Heart right ventricle (tissue), 16 donors: ENCODE measurements at regions not wholly inside any gene's neighbourhood (a gene's known extent, or its start where the extent isn't known, plus 50 kb on each side); places are given as distances from the start of the nearest gene placed in this dataset.

Experiments
- ATAC-seq, 8 donors: fragments of 200-7000 bp; cut with Tn5 transposase; one replicate each; pipeline ENCODE4 v1.9.1; 2020; ENCODE audit warnings: mild to moderate bottlenecking in 8 of 8, moderate library complexity in 8 of 8, moderate number of reproducible peaks in 1 of 8
- DNase-seq, 2 donors: peaks; one replicate each; pipeline ENCODE4 v3.0.0-alpha.2; 2020
- H3K27ac ChIP-seq, 10 donors: fragments of 200-600 bp; sonication (generic) in 2 of 10; one replicate each; pipeline versions ENCODE4 v1.5.0 to v1.8.0; 2020 to 2022; ENCODE audit warnings: mild to moderate bottlenecking in 3 of 10
- H3K27me3 ChIP-seq, 7 donors: fragments of 200-600 bp; one replicate each; pipeline ENCODE4 v1.8.0; 2021 to 2022; ENCODE audit warnings: mild to moderate bottlenecking in 2 of 7
- H3K36me3 ChIP-seq, 9 donors: fragments of 200-600 bp; sonication (generic) in 1 of 9; one replicate each; pipeline versions ENCODE4 v1.5.0 to v1.8.0; 2020 to 2022; ENCODE audit warnings: mild to moderate bottlenecking in 2 of 9
- H3K4me1 ChIP-seq, 9 donors: fragments of 200-600 bp; sonication (generic) in 1 of 9; one replicate each; pipeline versions ENCODE4 v1.5.0 to v1.8.0; 2020 to 2022; ENCODE audit warnings: mild to moderate bottlenecking in 4 of 9
- H3K4me3 ChIP-seq, 10 donors: fragments of 200-600 bp; sonication (generic) in 2 of 10; one replicate each; pipeline versions ENCODE4 v1.5.0 to v1.8.0; 2020 to 2022; ENCODE audit warnings: mild to moderate bottlenecking in 7 of 10, moderate library complexity in 2 of 10
- H3K9me3 ChIP-seq, 11 donors: fragments of 200-600 bp in 10 of 11; sonication (generic) in 2 of 11; one replicate each; pipeline versions ENCODE4 v1.5.0 to v1.8.0; 2013 to 2022; ENCODE audit warnings: mild to moderate bottlenecking in 2 of 11, control low read depth in 1 of 11, moderate library complexity in 1 of 11
- CTCF ChIP-seq, 9 donors: fragments of 200-600 bp; sonication (generic) in 2 of 9; IDR thresholded peaks; one replicate each; pipeline versions ENCODE4 v1.5.0 to v1.8.0; 2021 to 2022; ENCODE audit warnings: antibody characterized with exemption in 9 of 9, mild to moderate bottlenecking in 5 of 9, moderate library complexity in 1 of 9
- WGBS, 2 donors: extraction: QIAGEN DNeasy Blood & Tissue Kit; methylation state at CpG; one replicate each; pipeline ENCODE4 v1.1.7; 2013; ENCODE audit warnings: inconsistent platforms in 1 of 2; 5-methylcytosine and 5-hydroxymethylcytosine counted together
- intact Hi-C, 10 donors: fragments of 100-400 bp; cut with DNase I; formaldehyde crosslinking; loops; one replicate each; pipeline versions ENCODE4 v1.11.1 to v1.14.2; 2022
- donor health status: Arrhythmogenic right ventricular cardiomyopathy.
- donor health status: ischemic (EF 13 %, LVEDD 7.1; RV severe dilation, severe dysfunction).
- donor health status: healthy with polysubstance abuse.
- donor health status: DM: no; HTN: yes; CAD: no.
- donor health status: DM: no; HTN: no; CAD: no.
- donor health status: ischemic (EF 25% LVEDD 6.9; RV normal size, moderate dysfunction).
- donor health status: ischemic (EF 25% LVEDD 5.7; RV mildly dilated, moderate dysfunction).
- donor health status: healthy.
- donor health status: DM: yes; HTN: yes; CAD: no.
- donor health status: Ischemic cardiomyopathy.
- donor health status: ischemic (EF 35%, LVEDD 5.7; RV mildly dilated, moderate dysfunction).
- donor health status: nonischemic (EF 11% LVEDD 7.7; RV severe dilation, severe dysfunction).
- donor health status: DM: yes; HTN: yes; CAD: no.
- donor health status: PGD.
- donor health status: ischemic (EF 29% LVEDD 5.4; RV normal size, mild dysfunction).
- donor health status: nonischemic (EF 23%, LVEDD 6.1; RV moderate dilation, normal function).

- 63 to 72% methylated on average over 2 of the region's 2 CpGs for WGBS, 2 donors
- Histone ChIP-seq H3K9me3 (no peaks in the 10 kb centered on the region), H3K4me3 (no peak overlapping the region), H3K36me3 (no peaks in the 10 kb centered on the region), H3K27me3 (no peaks in the 10 kb centered on the region), H3K27ac (no peak overlapping the region), H3K4me1 (no peaks in the 10 kb centered on the region)
- ATAC-seq (no peak), DNase-seq (no peak)
- no peak for TF ChIP-seq CTCF (IDR thresholded peaks at IDR 0.05)
- intact Hi-C loops, result no loop called here
Measured at GRCh38 chr1:106836708-106837107, 219.8 kb upstream of the PRMT6 start.

- no peak for TF ChIP-seq CTCF (IDR thresholded peaks at IDR 0.05)
- no peaks in the 10 kb centered on the region for H3K27me3 ChIP-seq
- WGBS, 2 donors, result 41 to 62% methylated on average over 4 of the region's 4 CpGs
- ATAC-seq, result no peak
- DNase-seq, result no peak
- H3K4me3 ChIP-seq, result no peak overlapping the region
- intact Hi-C loops, result loop anchor here in 1 of 10 donors (5.0 kb wide), 1 partner anchor 99 kb away; no protein-coding TSS in a partner anchor
- H3K4me1 ChIP-seq, result no peaks in the 10 kb centered on the region
- H3K27ac ChIP-seq, result no peak overlapping the region
- H3K36me3 ChIP-seq, result no peaks in the 10 kb centered on the region
- no peaks in the 10 kb centered on the region for H3K9me3 ChIP-seq
Measured at GRCh38 chr1:106843518-106843917, 213.0 kb upstream of the PRMT6 start.

GRCh38 chr1:106846656-106847055 is 209.8 kb upstream of the PRMT6 start:
- no peak for ATAC-seq
- TF ChIP-seq CTCF (IDR thresholded peaks at IDR 0.05), result no peak
- Histone ChIP-seq H3K4me1 (no peaks in the 10 kb centered on the region), H3K27ac (no peak overlapping the region), H3K9me3 (no peaks in the 10 kb centered on the region), H3K4me3 (no peak overlapping the region), H3K27me3 (no peaks in the 10 kb centered on the region), H3K36me3 (no peaks in the 10 kb centered on the region)
- DNase-seq, result no peak
- 83% methylated on average over 1 of the region's 1 CpG for WGBS, 2 donors
- intact Hi-C loops, result no loop called here

GRCh38 chr1:106861110-106861509 is 195.4 kb upstream of the PRMT6 start:
- peaks cover 0 to 19% (median 5%) of the 10 kb centered on the region in 11 donors for H3K9me3 ChIP-seq
- DNase-seq, result no peak
- no peaks in the 10 kb centered on the region for H3K4me1 ChIP-seq
- no peak for ATAC-seq
- intact Hi-C loops, result no loop called here
- no peaks in the 10 kb centered on the region for H3K27me3 ChIP-seq
- no peak overlapping the region for H3K4me3 ChIP-seq
- no peak for TF ChIP-seq CTCF (IDR thresholded peaks at IDR 0.05)
- H3K36me3 ChIP-seq, result no peaks in the 10 kb centered on the region
- H3K27ac ChIP-seq, result no peak overlapping the region

- 25 to 27% methylated on average over 1 of the region's 1 CpG for WGBS, 2 donors
- Histone ChIP-seq H3K9me3 (peaks cover 0 to 31% (median 4%) of the 10 kb centered on the region in 11 donors), H3K27me3 (no peaks in the 10 kb centered on the region), H3K27ac (no peak overlapping the region), H3K36me3 (no peaks in the 10 kb centered on the region), H3K4me3 (no peak overlapping the region), H3K4me1 (no peaks in the 10 kb centered on the region)
- intact Hi-C loops, result no loop called here
- DNase-seq (no peak), ATAC-seq (no peak)
- no peak for TF ChIP-seq CTCF (IDR thresholded peaks at IDR 0.05)
Measured at GRCh38 chr1:106868828-106869227, 187.6 kb upstream of the PRMT6 start.
